ENCODE measurements at regions not wholly inside any gene's neighbourhood (a gene's known extent, or its start where the extent isn't known, plus 50 kb on each side); places are given as distances from the start of the nearest gene placed in this dataset.

- 56 to 81% (median 69%) methylated on average over 2 of the region's 2 CpGs for WGBS, 3 donors
- DNase-seq (peak in 1 of 2 donors; percentile 17), FAIRE-seq (no peak)
- Histone ChIP-seq H3K36me3 (ENCODE audit: control insufficient read depth in 3 of 3, insufficient read depth in 2 of 3, low read depth in 1 of 3, low read length in 3 of 3) (no peaks in the 10 kb centered on the region), H3K27ac (ENCODE audit: low read depth in 1 of 3, low read length in 2 of 3) (no peak overlapping the region), H3K27me3 (ENCODE audit: control insufficient read depth in 3 of 3, insufficient read depth in 3 of 3, low read length in 3 of 3) (no peaks in the 10 kb centered on the region), H3K4me3 (ENCODE audit: low read depth in 1 of 3, low read length in 3 of 3) (no peak overlapping the region), H3K4me1 (ENCODE audit: control insufficient read depth in 3 of 3, insufficient read depth in 2 of 3, low read depth in 1 of 3, low read length in 2 of 3) (peaks cover 0 to 7% (median 0%) of the 10 kb centered on the region in 3 donors), H3K9me3 (ENCODE audit: control insufficient read depth in 2 of 2, insufficient read depth in 1 of 2, low read depth in 1 of 2, low read length in 1 of 2) (no peaks in the 10 kb centered on the region)
Measured at GRCh38 chr10:33385686-33386085, 51.2 kb upstream of the NRP1 start.

- Histone ChIP-seq H3K4me1 (ENCODE audit: control insufficient read depth in 3 of 3, insufficient read depth in 2 of 3, low read depth in 1 of 3, low read length in 2 of 3) (peaks cover 0 to 7% (median 0%) of the 10 kb centered on the region in 3 donors), H3K4me3 (ENCODE audit: low read depth in 1 of 3, low read length in 3 of 3) (no peak overlapping the region), H3K27ac (ENCODE audit: low read depth in 1 of 3, low read length in 2 of 3) (no peak overlapping the region), H3K36me3 (ENCODE audit: control insufficient read depth in 3 of 3, insufficient read depth in 2 of 3, low read depth in 1 of 3, low read length in 3 of 3) (no peaks in the 10 kb centered on the region), H3K27me3 (ENCODE audit: control insufficient read depth in 3 of 3, insufficient read depth in 3 of 3, low read length in 3 of 3) (no peaks in the 10 kb centered on the region), H3K9me3 (ENCODE audit: control insufficient read depth in 2 of 2, insufficient read depth in 1 of 2, low read depth in 1 of 2, low read length in 1 of 2) (no peaks in the 10 kb centered on the region)
- FAIRE-seq, result no peak
- no peak for DNase-seq
- 88 to 91% (median 90%) methylated on average over 5 of the region's 5 CpGs for WGBS, 3 donors
Measured at GRCh38 chr10:33385015-33385414, 50.5 kb upstream of the NRP1 start.

Data from small intestine (tissue), 7 donors.